ENCODE measurements at regions not wholly inside any gene's neighbourhood (a gene's known extent, or its start where the extent isn't known, plus 50 kb on each side); places are given as distances from the start of the nearest gene placed in this dataset.

- no peak for DNase-seq (ENCODE audit: low spot score)
Measured at GRCh38 chr1:94592571-94592920, 51.0 kb upstream of the F3 start.

GRCh38 chr1:94591823-94592570, 50.4 kb upstream of the F3 start:
- DNase-seq (ENCODE audit: low spot score), result no peak
